Vagina (tissue), 2 donors: ENCODE measurements at regions not wholly inside any gene's neighbourhood (a gene's known extent, or its start where the extent isn't known, plus 50 kb on each side); places are given as distances from the start of the nearest gene placed in this dataset.

Experiments used
- POLR2A ChIP-seq, 2 donors: fragments of 450-650 bp; IDR thresholded peaks; one replicate each; pipeline ENCODE4 v1.6.1; 2017; ENCODE audit warnings: antibody characterized with exemption in 2 of 2, mild to moderate bottlenecking in 2 of 2, moderate library complexity in 2 of 2
- POLR2AphosphoS5 ChIP-seq, 2 donors: sonication (generic); formaldehyde crosslinking; IDR thresholded peaks; one replicate each; pipeline ENCODE4 v1.9.0; 2017; ENCODE audit warnings: antibody characterized with exemption in 2 of 2, mild to moderate bottlenecking in 2 of 2, low read depth in 1 of 2; ENCODE audit not compliant: insufficient read depth in 1 of 2

DNA sequence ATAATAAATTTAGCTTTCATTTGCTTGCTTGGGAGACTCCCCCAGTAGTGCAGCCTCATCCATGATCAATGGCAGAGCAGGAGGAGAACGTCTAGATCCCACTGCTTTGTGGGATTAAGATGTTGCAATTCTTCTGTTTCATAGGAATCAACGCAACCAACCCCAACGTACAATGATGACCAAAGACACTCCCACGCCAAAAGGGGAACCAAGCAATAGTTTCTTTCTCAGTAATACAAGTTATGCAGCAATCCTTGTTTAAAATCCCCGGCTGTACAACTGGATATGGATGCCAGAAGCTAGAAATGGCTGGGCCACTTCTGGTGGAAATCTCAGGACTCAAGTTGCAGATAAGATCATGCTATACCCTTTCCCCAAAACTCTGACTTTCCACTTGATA, 411.2 kb downstream of the VPS13C start:
- TF ChIP-seq POLR2A (IDR thresholded peaks at IDR 0.05) (no peak), POLR2AphosphoS5 (IDR thresholded peaks at IDR 0.05; ENCODE audit: insufficient read depth in 1 of 2, low read depth in 1 of 2) (no peak)
